Ascending aorta (tissue), 2 donors: ENCODE measurements at regions not wholly inside any gene's neighbourhood (a gene's known extent, or its start where the extent isn't known, plus 50 kb on each side); places are given as distances from the start of the nearest gene placed in this dataset.

Experiments used
- DNase-seq, 2 donors: peaks; one replicate each; pipeline ENCODE4 v3.0.0-alpha.2; 2019; ENCODE audit warnings: low spot score in 2 of 2
- H3K27ac ChIP-seq, 2 donors: fragments of 200-600 bp; sonication (generic); one replicate each; pipeline ENCODE4 v1.5.1; 2016 to 2017; ENCODE audit warnings: mild to moderate bottlenecking in 1 of 2
- H3K27me3 ChIP-seq: fragments of 200-600 bp; sonication (generic); one replicate; pipeline ENCODE4 v1.5.1; 2017
- H3K36me3 ChIP-seq, 2 donors: fragments of 200-600 bp; sonication (generic); one replicate each; pipeline ENCODE4 v1.5.1; 2016
- H3K4me1 ChIP-seq, 2 donors: fragments of 200-600 bp; sonication (generic); one replicate each; pipeline ENCODE4 v1.5.1; 2016 to 2017; ENCODE audit warnings: mild to moderate bottlenecking in 1 of 2
- H3K4me3 ChIP-seq, 2 donors: fragments of 200-600 bp; sonication (generic); one replicate each; pipeline ENCODE4 v1.5.1; 2016 to 2017; ENCODE audit warnings: mild to moderate bottlenecking in 1 of 2
- H3K9me3 ChIP-seq, 2 donors: fragments of 200-600 bp; sonication (generic); one replicate each; pipeline ENCODE4 v1.5.1; 2016
- CTCF ChIP-seq, 3 experiments: fragments of 200-600 bp in 2 of 3; fragments of 450-650 bp in 1 of 3; sonication (generic) in 2 of 3; IDR thresholded peaks; one replicate each; pipeline ENCODE4 v1.5.1; 2016 to 2019; ENCODE audit warnings: antibody characterized with exemption in 3 of 3, mild to moderate bottlenecking in 1 of 3, moderate library complexity in 1 of 3
- intact Hi-C: fragments of 100-400 bp; cut with DNase I; formaldehyde crosslinking; loops from one replicate; pipeline ENCODE4 v1.15.1; 2023

- Histone ChIP-seq H3K27me3 (no peaks in the 10 kb centered on the region), H3K4me1 (no peaks in the 10 kb centered on the region), H3K9me3 (no peaks in the 10 kb centered on the region), H3K27ac (no peak overlapping the region), H3K36me3 (no peaks in the 10 kb centered on the region), H3K4me3 (no peak overlapping the region)
- intact Hi-C loops, result no loop called here
- no peak for DNase-seq
- TF ChIP-seq CTCF (IDR thresholded peaks at IDR 0.05), result no peak
These were observed 156.3 kb upstream of the NOCT start for GRCh38 chr4:138859254-138859653.

GRCh38 chr4:138858419-138858818 is 157.2 kb upstream of the NOCT start:
- Histone ChIP-seq H3K27me3 (no peaks in the 10 kb centered on the region), H3K27ac (no peak overlapping the region), H3K36me3 (no peaks in the 10 kb centered on the region), H3K9me3 (no peaks in the 10 kb centered on the region), H3K4me1 (no peaks in the 10 kb centered on the region), H3K4me3 (no peak overlapping the region)
- intact Hi-C loops, result no loop called here
- no peak for DNase-seq
- TF ChIP-seq CTCF (IDR thresholded peaks at IDR 0.05), result no peak

- no peak for DNase-seq
- intact Hi-C loops, result no loop called here
- Histone ChIP-seq H3K27ac (no peak overlapping the region), H3K4me3 (no peak overlapping the region), H3K27me3 (no peaks in the 10 kb centered on the region), H3K9me3 (no peaks in the 10 kb centered on the region), H3K4me1 (no peaks in the 10 kb centered on the region), H3K36me3 (no peaks in the 10 kb centered on the region)
- no peak for TF ChIP-seq CTCF (IDR thresholded peaks at IDR 0.05)
These were observed 158.2 kb upstream of the NOCT start for GRCh38 chr4:138857416-138857815.

- no peak for TF ChIP-seq CTCF (IDR thresholded peaks at IDR 0.05)
- H3K27me3 ChIP-seq, result no peaks in the 10 kb centered on the region
- no peaks in the 10 kb centered on the region for H3K36me3 ChIP-seq
- H3K9me3 ChIP-seq, result no peaks in the 10 kb centered on the region
- no peaks in the 10 kb centered on the region for H3K4me1 ChIP-seq
- no peak overlapping the region for H3K27ac ChIP-seq
- DNase-seq, result no peak
- no peak overlapping the region for H3K4me3 ChIP-seq
- intact Hi-C loops, result no loop called here
These were observed 162.9 kb upstream of the NOCT start for GRCh38 chr4:138852681-138853080.

GRCh38 chr4:138851391-138852335 is 163.9 kb upstream of the NOCT start:
- Histone ChIP-seq H3K27me3 (no peaks in the 10 kb centered on the region), H3K36me3 (no peaks in the 10 kb centered on the region), H3K27ac (no peak overlapping the region), H3K4me1 (no peaks in the 10 kb centered on the region), H3K4me3 (no peak overlapping the region), H3K9me3 (no peaks in the 10 kb centered on the region)
- no peak for TF ChIP-seq CTCF (IDR thresholded peaks at IDR 0.05)
- intact Hi-C loops, result no loop called here
- no peak for DNase-seq
